Lung microvascular endothelial cell (primary cell): ENCODE measurements at regions not wholly inside any gene's neighbourhood (a gene's known extent, or its start where the extent isn't known, plus 50 kb on each side); places are given as distances from the start of the nearest gene placed in this dataset.
A peak's percentile ranks its signal among the peaks of the same experiment; 100 is the strongest.

Source experiments
- DNase-seq, 2 donors: peaks; one replicate each; pipeline versions ENCODE4 v3.0.0 to v3.0.0-alpha.2; 2010; ENCODE audit warnings: low read depth in 2 of 2

GRCh38 chr14:49999146-49999761 is 106.4 kb downstream of the ARF6 start:
- DNase-seq = peak; percentile 71 to 90

GRCh38 chr14:49999826-50000379 is 107.0 kb downstream of the ARF6 start:
- no peak for DNase-seq

GRCh38 chr14:50000380-50001150 is 107.7 kb downstream of the ARF6 start:
- DNase-seq = peak; percentile 59 to 76

- DNase-seq = peak; percentile 25 to 80
These were observed 108.5 kb downstream of the ARF6 start for GRCh38 chr14:50001151-50001998.

- DNase-seq = no peak
These were observed 109.4 kb downstream of the ARF6 start for GRCh38 chr14:50001999-50002925.

GRCh38 chr14:50002926-50003212 is 110.0 kb downstream of the ARF6 start:
- no peak for DNase-seq

GRCh38 chr14:50003213-50004021 is 110.5 kb downstream of the ARF6 start:
- DNase-seq = peak; percentile 45 to 47

GRCh38 chr14:50006141-50006540 is 110.2 kb downstream of the VCPKMT start:
- no peak for DNase-seq

- DNase-seq = no peak
These were observed 109.1 kb downstream of the VCPKMT start for GRCh38 chr14:50007123-50007903.

GRCh38 chr14:50008562-50008961 is 107.8 kb downstream of the VCPKMT start:
- no peak for DNase-seq

GRCh38 chr14:50008974-50009373 is 107.4 kb downstream of the VCPKMT start:
- no peak for DNase-seq

- no peak for DNase-seq
These were observed 105.6 kb downstream of the VCPKMT start for GRCh38 chr14:50010752-50011151.

- DNase-seq = no peak
These were observed 105.1 kb downstream of the VCPKMT start for GRCh38 chr14:50011242-50011641.

- no peak for DNase-seq
These were observed 103.7 kb downstream of the VCPKMT start for GRCh38 chr14:50012644-50013043.

GRCh38 chr14:50013198-50013918 is 103.0 kb downstream of the VCPKMT start:
- DNase-seq = no peak

- DNase-seq = no peak
These were observed 102.4 kb downstream of the VCPKMT start for GRCh38 chr14:50013934-50014333.

- no peak for DNase-seq
These were observed 101.5 kb downstream of the VCPKMT start for GRCh38 chr14:50014809-50015430.

- DNase-seq = no peak
These were observed 100.7 kb downstream of the VCPKMT start for GRCh38 chr14:50015716-50016115.
